Gastroesophageal sphincter (tissue), 3 donors: ENCODE measurements at regions not wholly inside any gene's neighbourhood (a gene's known extent, or its start where the extent isn't known, plus 50 kb on each side); places are given as distances from the start of the nearest gene placed in this dataset.

Experiments used
- CTCF ChIP-seq, 4 experiments: fragments of 200-600 bp in 2 of 4; fragments of 450-650 bp in 2 of 4; sonication (generic) in 1 of 4; IDR thresholded peaks; one replicate each; pipeline ENCODE4 v1.5.1; 2017 to 2019; ENCODE audit warnings: antibody characterized with exemption in 4 of 4, mild to moderate bottlenecking in 2 of 4, moderate library complexity in 2 of 4
- EP300 ChIP-seq: sonication (generic); formaldehyde crosslinking; IDR thresholded peaks from one replicate; pipeline ENCODE4 v1.6.1; 2017; ENCODE audit warnings: antibody characterized with exemption, mild to moderate bottlenecking
- POLR2A ChIP-seq, 2 donors: fragments of 450-650 bp; IDR thresholded peaks; one replicate each; pipeline ENCODE4 v1.6.1; 2017; ENCODE audit warnings: antibody characterized with exemption in 2 of 2, mild to moderate bottlenecking in 2 of 2, moderate library complexity in 1 of 2
- POLR2AphosphoS5 ChIP-seq: sonication (generic); formaldehyde crosslinking; IDR thresholded peaks from one replicate; pipeline ENCODE4 v1.6.1; 2017; ENCODE audit warnings: antibody characterized with exemption

- no peak for TF ChIP-seq POLR2AphosphoS5
- TF ChIP-seq CTCF (IDR thresholded peaks at IDR 0.05): no peak
- no peak for TF ChIP-seq POLR2A (IDR thresholded peaks at IDR 0.05)
- no peak for TF ChIP-seq EP300
Observed at GRCh38 chr6:156544046-156544445, 233.1 kb upstream of the ARID1B start.
